ENCODE measurements at regions not wholly inside any gene's neighbourhood (a gene's known extent, or its start where the extent isn't known, plus 50 kb on each side); places are given as distances from the start of the nearest gene placed in this dataset.

DNA sequence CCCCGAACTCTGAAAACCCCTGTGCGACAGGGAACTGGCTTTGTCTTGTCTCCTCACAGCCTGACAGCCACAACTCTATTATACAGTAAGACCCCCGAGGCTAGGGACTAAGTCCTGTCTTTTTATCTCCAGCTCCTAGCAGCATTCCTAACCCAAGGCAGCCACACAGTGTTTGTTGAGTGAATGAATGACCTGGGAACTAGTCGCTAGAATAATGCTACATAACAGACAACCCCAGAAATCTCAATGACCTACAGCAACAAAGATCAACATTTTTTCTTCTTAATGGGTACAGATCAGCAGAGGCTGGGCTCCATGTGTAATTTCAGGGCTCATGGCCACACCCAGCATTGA, 71.4 kb upstream of the TNRC6C start:
- DNase-seq (ENCODE audit: low read depth): no peak

DNA sequence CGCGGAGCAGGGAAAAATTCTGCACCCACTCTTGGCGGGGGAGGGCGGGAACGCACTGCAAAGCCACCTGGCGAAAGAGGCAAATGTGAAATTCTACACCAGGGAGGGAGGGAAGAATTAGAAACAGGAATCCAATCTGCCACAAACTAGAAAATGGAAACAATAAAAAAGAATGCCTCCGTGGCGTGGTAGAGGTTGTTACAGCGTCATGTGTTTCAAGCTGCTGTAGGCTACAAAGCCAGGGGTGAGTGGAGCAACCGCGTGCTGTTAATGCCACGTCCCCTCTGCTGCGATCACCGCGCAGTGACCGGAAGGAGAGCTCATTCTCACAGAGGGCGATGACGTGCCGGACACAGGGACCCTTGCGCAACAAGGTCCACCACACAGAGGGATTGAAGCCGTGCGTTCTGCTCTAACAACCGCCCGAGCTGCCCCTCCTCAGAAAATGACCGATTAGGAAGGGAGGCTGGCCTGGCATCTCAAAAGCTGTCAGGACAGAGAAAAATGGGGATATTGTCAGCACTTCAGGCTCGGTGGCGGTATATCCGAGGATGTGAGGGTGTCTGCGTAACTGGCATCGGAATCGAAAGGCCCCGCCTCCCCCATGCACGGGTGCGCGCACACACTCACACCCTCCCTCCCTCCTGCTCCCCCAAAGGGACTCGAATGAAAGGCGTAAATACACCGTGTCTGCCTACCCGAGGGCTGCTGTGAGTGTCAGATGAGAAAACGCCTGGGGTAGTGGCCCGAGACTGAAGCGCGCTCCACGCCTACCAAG, 70.8 kb upstream of the TNRC6C start:
- peak; percentile 39 for DNase-seq (ENCODE audit: low read depth)

DNA sequence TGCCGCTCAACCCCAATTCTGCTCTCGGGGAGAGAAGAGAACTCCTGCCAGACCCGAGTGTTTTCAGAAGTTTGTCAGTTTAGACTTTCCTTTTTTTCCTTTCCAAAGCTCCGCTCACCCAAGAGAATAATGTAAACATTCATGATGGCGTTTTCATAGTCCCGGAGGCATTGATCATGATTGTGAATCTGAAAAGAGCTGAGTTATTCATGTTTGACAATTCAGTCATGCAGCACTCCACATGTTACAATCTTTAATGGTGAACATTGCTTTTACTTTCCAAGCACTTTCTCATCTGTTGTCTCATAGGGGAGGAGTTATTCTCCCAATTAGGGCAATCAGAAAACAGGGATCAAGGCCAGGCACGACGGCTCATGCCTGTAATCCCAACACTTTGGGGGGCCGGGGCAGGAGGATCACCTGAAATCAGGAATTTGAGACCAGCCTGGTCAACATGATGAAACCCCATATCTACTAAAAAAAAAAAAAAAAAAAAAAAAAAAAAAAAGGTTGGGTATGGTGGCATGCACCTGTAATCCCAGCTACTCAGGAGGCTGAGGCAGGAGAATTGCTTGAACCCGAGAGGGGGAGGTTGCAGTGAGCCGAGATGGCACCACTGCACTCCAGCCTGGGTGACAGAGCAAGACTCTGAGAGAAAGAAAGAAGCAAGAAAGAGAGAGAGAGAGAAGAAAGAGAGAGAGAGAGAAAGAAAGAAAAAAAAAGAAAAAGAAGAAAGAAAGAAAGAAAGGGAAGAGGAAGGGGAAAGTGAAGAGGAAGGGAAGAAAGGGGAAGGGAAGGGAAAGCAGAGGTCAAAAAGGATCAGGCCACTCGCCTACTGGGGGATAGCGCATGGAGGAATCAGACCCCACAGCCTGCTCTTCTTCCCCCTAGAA, 70.0 kb upstream of the TNRC6C start:
- DNase-seq (ENCODE audit: low read depth): no peak

DNA sequence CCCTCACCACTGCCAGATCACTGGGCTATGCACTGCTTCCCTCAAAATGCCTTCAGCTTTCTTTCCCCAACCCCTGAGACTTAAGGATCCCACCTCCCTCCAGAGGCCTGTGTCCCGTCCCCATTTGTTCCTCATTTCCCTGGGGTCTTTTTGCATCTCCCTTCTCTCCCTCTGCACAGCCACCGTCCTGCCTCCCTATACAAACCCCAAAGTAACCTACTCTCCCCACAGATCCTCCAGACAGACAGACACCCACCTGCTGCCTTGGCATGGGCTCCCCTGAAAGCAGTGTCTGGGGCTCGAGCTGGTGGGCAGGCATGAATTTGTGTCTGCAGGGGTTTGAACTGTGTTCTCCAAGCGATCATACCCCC, 69.4 kb upstream of the TNRC6C start:
- DNase-seq (ENCODE audit: low read depth): no peak

DNA sequence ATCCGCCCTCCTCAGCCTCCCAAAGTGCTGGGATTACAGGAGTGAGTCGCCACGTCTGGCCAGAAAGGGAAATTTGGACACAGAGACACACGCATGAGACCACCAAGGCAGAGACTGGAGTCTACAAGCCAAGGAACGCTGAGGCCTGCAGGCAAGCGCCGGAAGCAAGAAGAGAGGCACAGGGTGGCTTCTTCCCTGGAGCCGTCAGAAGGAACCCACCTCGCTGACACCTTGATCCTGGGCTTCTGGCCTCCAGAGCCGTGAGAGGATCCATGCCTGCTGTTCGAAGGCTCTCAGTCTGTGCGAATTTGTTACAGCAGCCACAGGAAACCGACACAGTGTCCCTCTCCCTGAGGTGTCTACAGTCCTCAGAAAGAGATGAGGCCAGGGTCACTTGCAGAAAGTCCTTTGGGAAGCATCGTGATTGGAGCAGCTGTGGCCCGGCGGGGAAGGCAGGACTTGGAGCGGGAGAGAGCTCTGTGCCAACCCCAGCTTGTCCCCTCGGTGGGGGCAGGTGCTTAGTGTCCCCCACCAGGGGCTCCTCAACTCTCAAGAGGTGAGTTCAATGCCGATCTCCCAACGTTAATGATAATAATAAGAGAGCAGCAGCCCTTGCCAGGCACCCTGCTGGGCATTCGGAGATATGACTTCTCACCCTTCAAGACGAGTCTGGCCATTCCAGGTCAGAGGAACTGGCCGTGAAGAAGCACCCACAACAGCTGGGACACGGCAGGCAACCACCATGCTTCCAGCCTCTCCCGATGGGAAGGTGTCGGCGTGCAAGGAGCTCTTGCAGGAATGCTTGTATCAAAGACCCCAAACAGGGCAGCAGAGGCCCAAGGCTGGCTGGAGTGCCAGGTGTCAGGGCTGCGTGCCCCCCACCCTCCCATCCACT, 68.4 kb upstream of the TNRC6C start:
- no peak for DNase-seq (ENCODE audit: low read depth)

DNA sequence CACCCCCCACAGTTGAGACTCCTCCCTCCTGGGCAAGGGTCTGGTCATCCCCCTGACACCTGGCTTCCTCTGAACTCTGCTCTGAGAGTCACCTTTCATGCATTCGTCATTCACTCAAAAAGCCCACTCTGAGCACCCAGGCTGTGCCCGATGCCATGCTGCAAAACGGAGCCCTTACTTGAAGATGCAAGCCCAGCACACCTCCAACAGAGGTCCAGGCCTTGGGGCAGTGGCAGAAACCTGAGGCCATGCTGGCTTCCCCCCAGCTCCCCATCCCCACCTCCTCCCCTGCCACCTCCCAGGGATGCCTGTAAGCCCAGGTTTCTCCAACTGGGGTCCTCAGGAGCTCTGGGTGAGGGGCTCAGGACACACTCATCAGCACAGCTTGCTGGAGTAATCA, 67.7 kb upstream of the TNRC6C start:
- DNase-seq (ENCODE audit: low read depth): no peak

DNA sequence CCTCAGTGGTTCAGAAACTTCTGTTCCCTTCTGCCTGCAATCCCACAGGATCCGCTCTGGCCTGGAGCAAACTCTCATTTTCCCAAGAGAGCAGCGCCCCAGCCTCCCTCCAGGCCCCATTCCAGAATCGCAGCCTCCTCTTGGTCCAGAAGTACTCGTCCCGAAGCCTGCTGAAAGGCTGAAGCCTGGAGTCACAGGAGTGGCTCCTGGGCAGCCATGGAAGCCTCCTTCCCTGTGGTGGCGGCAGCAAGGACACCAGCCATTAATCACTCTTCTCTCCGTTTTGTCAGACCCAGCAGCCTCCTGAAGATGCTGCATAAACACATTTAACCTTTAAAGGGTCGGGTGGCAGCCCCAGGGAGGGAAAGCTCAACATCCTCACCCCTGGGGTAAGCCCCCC, 66.9 kb upstream of the TNRC6C start:
- DNase-seq (ENCODE audit: low read depth): no peak

DNA sequence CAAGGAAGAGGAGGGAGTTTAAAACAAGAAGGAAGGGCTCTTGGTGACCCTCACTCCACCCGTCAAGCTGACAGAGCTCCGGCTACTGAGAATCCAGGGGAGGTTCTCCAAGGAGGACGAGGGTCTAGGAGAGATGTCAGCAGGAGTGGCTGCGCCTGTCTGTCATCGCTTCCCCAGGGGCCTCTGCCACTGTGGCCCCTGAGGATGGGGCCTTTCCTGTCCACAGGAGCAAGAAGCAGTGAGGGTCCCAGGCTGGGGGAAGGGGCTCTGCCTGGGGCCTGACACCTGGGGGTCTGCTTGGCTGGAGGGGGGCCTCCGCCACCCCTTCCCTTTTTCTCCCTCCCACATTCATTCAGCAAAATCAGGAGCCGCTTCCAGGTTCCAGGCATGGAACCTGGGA, 66.5 kb upstream of the TNRC6C start:
- no peak for DNase-seq (ENCODE audit: low read depth)

DNA sequence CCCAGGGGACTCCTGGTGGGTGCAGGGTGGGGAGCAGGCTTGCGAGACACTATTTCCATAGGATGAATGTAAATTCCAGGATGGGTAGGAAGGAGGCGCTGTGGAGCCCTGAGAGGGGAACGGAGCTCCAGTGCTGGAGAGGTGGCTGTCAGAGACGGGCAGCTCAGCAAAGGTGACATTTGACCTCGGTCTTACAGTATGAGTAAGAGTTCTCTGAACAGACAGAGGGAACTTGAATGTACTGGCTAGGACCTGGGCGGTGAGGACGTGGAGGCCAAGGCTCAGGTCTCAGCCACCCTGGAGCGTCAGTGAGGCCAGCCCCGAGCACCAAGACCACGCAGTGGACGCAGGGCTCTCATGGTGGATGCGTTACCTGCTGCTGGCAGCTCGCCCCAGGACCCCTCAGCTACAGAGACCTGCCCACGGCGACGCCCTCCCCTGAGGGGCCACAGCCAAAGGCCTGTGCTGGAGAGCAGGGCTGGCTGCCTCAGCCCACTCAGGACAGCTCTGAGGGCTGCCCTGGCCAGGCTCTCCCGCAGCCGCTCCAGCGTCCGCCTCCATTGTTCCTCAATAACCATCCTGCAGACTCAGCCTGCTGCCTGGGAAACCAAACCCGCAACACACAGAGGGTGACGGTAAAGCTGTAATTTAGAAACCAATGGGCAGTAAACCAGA, 65.9 kb upstream of the TNRC6C start:
- DNase-seq (ENCODE audit: low read depth): no peak

DNA sequence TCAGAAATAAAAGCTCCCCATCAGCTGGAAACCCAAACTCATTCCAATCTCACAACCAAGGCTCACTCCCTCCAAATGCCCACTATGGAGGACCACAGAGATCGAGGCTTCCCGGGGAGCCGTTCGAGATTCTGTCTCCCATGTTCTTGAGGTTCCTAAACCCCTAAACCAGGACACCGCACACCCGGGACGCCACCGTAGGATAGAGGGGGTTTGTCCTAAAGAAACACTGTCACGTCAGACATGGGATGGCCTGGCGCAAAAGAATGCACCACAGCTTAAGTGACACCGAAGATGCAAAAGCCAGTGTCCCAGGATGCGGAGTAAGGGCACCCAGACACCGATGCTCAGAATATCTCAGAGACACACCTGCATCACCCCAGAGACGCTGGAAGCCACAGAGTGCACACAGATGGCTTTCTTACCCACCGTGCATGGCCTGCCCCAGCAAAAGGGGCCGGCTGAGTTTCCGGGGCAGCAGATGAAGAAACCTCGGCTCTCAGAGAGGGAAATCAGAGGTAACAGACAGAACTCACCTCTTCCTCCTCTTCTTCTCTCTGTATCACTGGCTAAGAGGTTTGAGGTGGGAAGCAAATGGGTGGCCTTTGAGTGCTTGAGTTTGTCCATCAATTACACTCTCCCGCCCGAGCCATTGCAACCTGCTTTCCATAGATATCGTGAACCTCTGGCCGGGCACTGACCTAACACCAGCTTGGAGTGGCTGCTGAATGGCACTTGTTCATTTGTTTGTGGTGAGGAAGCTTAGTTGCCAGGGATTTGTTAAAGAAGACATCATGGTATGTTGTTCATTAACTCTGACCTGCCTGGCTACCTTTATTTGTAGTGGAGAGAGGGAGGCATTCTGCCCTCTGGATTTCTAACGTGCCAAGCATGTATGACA, 65.1 kb upstream of the TNRC6C start:
- DNase-seq (ENCODE audit: low read depth): no peak

DNA sequence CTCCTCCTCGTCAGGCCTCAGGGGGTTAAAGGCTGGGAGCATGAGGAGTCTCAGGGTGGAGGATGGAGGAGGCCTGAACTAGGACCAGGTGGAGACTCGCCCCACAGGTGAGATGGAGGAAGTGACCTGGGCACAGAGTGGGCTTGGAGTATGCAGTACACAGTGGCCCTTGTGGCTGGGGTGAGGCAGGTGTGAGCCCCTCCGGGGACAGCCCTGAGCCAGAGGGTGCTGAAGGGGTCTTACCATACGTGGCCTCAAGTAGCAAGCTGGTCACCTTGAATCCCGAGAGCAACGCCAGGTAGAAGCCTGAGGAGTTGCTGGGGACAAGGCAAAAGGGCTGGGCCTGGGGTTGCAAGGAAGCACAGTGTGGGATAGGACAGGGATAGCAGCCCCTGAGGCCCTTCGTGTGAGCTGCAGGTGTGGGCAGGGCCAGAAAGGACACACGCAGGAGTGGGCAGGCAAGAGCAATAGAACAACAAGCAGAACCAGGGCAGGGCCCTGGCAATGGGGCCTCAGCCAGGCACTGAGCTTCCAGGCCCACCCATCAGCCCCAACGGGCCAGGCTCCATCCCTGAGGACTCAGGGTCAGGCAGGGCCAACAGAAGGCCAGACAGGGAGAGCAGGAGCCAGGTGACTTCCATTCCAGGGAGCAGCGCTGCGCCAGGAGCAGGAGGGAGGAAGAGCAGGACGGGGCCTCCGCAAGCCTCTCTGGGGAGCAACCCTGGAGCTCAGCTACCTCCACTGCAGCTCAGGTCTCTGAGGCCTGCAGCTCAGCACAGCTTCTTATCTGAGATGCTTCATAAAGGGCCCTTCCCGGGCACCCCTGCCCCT, 64.2 kb upstream of the TNRC6C start:
- no peak for DNase-seq (ENCODE audit: low read depth)

DNA sequence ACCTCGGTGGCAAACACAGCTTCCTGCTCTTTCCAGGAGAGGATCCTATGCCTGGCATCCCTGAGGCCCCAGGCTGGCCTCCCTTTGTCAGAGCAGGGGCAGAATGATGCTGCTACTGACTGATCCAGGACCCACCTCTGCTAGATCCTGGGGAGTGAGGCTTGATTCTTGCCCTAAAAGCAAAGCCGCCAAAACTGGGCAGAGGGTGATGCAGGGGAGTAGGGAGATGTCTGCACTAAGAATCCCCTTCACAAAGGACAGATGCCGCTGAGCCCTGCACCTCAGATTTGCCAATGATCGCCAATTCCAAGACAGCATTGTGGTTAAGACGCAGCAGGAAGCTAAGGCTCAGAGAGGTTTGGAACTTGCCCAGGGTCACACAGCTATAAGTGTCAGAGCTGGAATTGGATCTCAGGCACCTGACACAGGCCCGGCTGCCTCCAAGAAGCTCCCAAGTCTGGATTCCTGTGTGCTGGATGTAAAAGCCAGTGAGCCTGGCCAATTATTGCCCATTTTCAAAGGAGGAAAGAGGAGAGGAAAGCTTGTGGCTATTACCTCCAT, 60.7 kb upstream of the TNRC6C start:
- no peak for DNase-seq (ENCODE audit: low read depth)

DNA sequence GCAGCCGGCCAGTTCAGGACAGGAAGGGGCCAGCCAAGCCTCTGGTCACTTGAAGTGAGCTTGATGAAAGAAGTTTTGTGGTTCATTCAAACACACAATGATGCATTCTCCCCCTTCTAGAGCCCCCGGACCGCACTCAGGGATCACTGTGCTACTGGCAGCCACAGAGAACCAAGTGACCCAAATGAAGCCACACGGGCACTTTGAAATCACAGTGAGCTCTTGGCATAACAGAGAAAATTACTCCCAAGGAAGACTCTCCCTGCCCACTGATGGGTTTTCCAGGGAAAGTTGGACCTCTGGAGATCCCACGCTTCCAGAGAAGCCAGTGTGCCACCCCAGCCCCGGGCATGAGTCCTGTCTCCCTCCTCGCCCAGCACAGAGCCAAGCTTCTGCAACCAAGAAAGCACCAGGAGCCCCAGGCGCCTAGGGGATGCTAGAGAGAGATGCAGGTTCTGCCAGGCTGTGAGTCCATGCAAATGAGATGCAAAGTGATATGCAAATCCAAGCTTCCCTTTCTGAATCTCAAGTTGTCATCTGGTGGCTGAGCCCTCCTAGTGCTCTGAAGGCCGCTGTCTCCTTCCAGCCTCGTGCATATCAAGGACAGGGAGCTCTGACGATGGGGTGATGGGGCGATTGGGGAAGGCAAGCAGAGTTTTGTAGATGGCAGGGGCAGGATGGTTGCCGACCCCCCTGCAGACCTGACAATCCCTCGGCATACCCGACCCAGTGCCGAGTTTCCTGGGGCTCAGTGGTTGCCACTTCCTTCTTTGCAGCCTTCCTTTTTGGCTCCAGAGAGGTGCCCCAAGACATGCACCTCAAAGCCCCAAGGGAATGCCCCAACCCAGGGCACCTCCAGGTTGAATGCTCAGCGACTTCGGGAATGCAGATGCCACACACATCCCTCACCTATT, 59.7 kb upstream of the TNRC6C start:
- DNase-seq (ENCODE audit: low read depth): no peak

DNA sequence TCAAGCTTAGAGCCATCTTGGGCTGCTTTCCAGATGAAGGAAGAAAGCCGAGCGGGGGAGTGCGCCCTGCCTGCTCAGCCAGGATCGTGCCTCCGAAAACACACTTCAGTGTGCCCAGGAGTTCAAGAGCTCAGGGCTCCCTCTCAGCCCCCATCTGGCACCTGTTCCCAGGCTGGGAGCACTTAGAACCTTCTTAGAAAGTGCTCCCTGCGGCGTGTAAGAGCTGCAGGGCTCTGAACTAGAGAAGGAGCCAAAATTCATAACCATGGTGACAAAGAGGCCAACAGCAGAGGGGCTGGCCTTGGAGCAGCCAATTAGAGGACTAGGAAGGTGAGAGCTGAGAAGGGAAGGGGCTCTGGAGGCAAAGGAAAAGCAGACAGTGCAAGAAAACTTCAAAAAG, 59.0 kb upstream of the TNRC6C start:
- no peak for DNase-seq (ENCODE audit: low read depth)

DNA sequence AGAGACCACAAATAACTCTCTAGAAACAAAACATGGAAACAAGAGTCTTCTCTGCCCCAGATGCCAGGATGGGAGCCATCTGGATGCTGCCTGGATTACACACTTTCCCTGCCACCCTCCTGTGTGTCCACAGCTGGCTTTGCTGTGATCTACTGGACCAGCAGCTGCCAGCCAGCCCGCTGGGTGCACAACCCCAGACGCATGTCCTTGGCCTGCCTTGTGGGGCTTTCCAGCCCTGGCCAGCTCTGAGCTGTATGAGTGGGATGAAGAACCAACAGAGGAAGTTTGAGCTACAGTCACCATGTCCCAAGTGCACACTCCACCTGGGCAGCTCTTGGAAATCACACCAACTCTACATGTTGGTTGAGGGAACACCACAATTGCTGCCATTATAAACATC, 57.0 kb upstream of the TNRC6C start:
- DNase-seq (ENCODE audit: low read depth): no peak

DNA sequence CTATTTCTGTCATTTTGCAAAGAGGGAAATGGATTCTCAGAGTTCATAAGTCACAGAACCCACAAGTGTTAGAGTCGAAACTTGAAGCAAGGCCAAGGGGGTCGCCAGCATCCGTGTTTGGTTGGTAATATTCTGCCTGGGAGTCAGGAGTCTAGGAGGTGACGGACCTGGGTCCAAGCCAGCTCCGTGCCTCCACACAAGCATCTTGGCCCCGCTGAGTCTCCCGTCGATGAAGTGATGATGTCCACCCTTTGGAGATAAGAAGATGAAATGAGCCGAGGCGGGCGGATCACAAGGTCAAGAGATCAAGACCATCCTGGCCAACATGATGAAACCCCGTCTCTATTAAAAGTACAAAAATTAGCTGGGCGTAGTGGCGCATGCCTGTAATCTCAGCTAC, 53.2 kb upstream of the TNRC6C start:
- DNase-seq (ENCODE audit: low read depth): no peak

DNA sequence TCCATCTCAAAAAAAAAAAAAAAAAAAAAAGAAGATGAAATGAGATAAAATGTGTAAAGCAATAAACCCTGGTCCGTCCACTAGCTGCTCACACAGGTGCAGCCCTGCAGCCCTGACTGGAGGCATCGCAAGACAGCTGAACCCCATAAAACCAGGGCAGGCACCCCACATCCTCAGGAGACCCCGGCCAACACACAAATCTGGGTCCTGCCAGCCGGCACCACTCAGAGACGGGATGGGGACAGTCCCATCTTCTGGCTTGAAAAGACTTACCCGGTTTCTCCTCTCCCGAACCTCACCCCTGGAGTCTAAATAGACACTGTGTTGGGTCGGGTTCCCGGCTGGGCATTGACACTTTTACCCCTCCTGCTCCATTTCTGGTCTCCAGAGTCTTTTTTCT, 52.7 kb upstream of the TNRC6C start:
- DNase-seq (ENCODE audit: low read depth): no peak

DNA sequence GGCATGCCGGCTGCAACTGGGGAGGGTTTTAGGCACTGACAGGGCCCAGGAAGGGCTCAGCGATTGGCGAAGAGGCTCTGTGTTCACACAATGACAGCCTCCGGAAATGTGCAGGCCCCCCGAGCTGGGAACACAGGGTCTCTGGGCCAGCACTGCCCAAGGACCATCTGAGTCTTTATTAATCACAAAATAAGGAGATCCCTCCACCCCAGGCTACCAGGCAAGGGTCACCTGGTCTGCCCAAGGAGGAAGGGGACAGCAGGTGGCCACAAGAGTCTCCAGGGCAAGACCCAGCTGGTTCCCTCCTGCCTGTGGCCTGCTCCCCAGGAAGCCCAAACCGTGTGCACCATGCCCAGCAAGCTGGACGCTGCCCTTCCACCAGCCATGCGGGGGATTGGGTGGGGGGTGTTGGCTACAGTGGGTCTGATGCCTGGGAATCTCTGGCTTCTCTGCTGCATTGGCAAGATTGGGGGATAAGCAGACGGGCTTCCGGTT, 52.1 kb upstream of the TNRC6C start:
- no peak for DNase-seq (ENCODE audit: low read depth)

All from activated T-cell treated with anti-CD3 and anti-CD28 coated beads for 48 hours (primary cell).